Fibroblast of lung (primary cell): ENCODE measurements at regions not wholly inside any gene's neighbourhood (a gene's known extent, or its start where the extent isn't known, plus 50 kb on each side); places are given as distances from the start of the nearest gene placed in this dataset.

Experiments used
- CTCF ChIP-seq, 2 donors: IDR thresholded peaks in 1 of 2; conservative IDR thresholded peaks in 1 of 2; 1 replicate in 1 of 2; 2 replicates in 1 of 2; pipeline ENCODE4 v1.5.1; 2011 to 2012; ENCODE audit warnings: low read length in 2 of 2, control low read depth in 1 of 2, inconsistent platforms in 1 of 2, low read depth in 1 of 2, mild to moderate bottlenecking in 1 of 2
- EZH2 ChIP-seq: IDR thresholded peaks from 2 replicates; pipeline ENCODE4 v1.5.1; 2012; ENCODE audit warnings: low read length, control low read depth, mild to moderate bottlenecking; ENCODE audit errors: missing control alignments

GRCh38 chr3:137514853-137515252, 249.3 kb upstream of the SOX14 start:
- no peak for TF ChIP-seq CTCF (conservative IDR thresholded peaks at IDR 0.05 in 1 of 2, IDR thresholded peaks at IDR 0.05 in 1 of 2; ENCODE audit: low read depth in 1 of 2, low read length in 2 of 2)
- no peak for TF ChIP-seq EZH2
